HepG2 (cell line): ENCODE measurements at regions not wholly inside any gene's neighbourhood (a gene's known extent, or its start where the extent isn't known, plus 50 kb on each side); places are given as distances from the start of the nearest gene placed in this dataset.

ENCODE experiments used
- ATAC-seq: fragments of 200-7000 bp; cut with Tn5 transposase; 3 replicates; pipeline ENCODE4 v1.9.1; 2020; ENCODE audit warnings: mild to moderate bottlenecking, moderate library complexity
- BruUV-seq: library from RNA; stranded (reverse); fragments of 400-500 nt; replicated peaks from 2 replicates; lab custom pipeline; 2021; lab: Mats Ljungman, UMichigan
- CTCF ChIA-PET: fragments of 300-600 bp; formaldehyde crosslinking; extraction: SDS; loops from one replicate; lab custom pipeline; 2021; ENCODE audit warnings: low total read pairs, inconsistent platforms, low intra/inter-chr PET ratio; lab: Yijun Ruan, JAX
- POLR2A ChIA-PET: fragments of 350-600 bp; sonication (Branson Sonifier 250); formaldehyde crosslinking; loops from one replicate; lab custom pipeline; 2020; ENCODE audit warnings: antibody characterized with exemption, inconsistent platforms; lab: Yijun Ruan, JAX
- DNase-seq: peaks from one replicate; pipeline ENCODE4 v3.0.0-alpha.2; 2015; ENCODE audit warnings: low spot score
- FAIRE-seq: peaks from 3 replicates; lab custom pipeline; 2011; peaks lifted over from hg19 to GRCh38; lab: Jason Lieb, UNC
- H2AFZ ChIP-seq: one replicate; pipeline ENCODE4 v1.6.1; 2011; ENCODE audit warnings: low read length, inconsistent platforms
- H3K27ac ChIP-seq: fragments of 300-600 bp; 3 replicates; pipeline ENCODE4 v1.8.0; 2011; ENCODE audit warnings: mixed run types, mild to moderate bottlenecking, mixed read lengths, low read length, inconsistent platforms; ENCODE audit not compliant: insufficient read depth; ENCODE audit errors: extremely low read length
- H3K27me3 ChIP-seq, 2 experiments: fragments of 200-600 bp in 1 of 2; 2 replicates in 1 of 2; 3 replicates in 1 of 2; pipeline versions ENCODE4 v1.6.0 to v1.8.0; 2011; ENCODE audit warnings: low read length in 2 of 2, mild to moderate bottlenecking in 2 of 2, moderate library complexity in 2 of 2, inconsistent platforms in 1 of 2; ENCODE audit not compliant: insufficient read depth in 2 of 2, control insufficient read depth in 1 of 2
- H3K36me3 ChIP-seq, 2 experiments: fragments of 200-600 bp in 1 of 2; replicated peaks in 1 of 2; 2 replicates in 1 of 2; 3 replicates in 1 of 2; pipeline versions ENCODE4 v1.5.1 to v1.8.0; 2011; ENCODE audit warnings: low read length in 2 of 2, inconsistent platforms in 1 of 2; ENCODE audit not compliant: insufficient read depth in 2 of 2, control insufficient read depth in 1 of 2
- H3K4me1 ChIP-seq: 2 replicates; pipeline ENCODE4 v1.5.1; 2012; ENCODE audit warnings: low read length, inconsistent platforms; ENCODE audit not compliant: insufficient read depth
- H3K4me2 ChIP-seq: 2 replicates; pipeline ENCODE4 v1.6.0; 2011; ENCODE audit warnings: low read depth, low read length, inconsistent platforms
- H3K4me3 ChIP-seq, 3 experiments: fragments of 200-600 bp in 1 of 3; sonication (generic), shearing (Covaris generic) in 1 of 3; replicated peaks in 1 of 3; 2 replicates each; pipeline ENCODE4 v1.5.1; 2011 to 2016; ENCODE audit warnings: low read length in 3 of 3, inconsistent platforms in 2 of 3, low read depth in 2 of 3, mild to moderate bottlenecking in 2 of 3, control low read depth in 1 of 3, mixed read lengths in 1 of 3; ENCODE audit not compliant: insufficient read depth in 1 of 3
- H3K79me2 ChIP-seq: one replicate; pipeline ENCODE4 v1.6.1; 2011; ENCODE audit warnings: low read length, inconsistent platforms; ENCODE audit not compliant: insufficient read depth
- H3K9ac ChIP-seq: 2 replicates; pipeline ENCODE4 v1.6.0; 2011; ENCODE audit warnings: mild to moderate bottlenecking, low read depth, low read length, inconsistent platforms; ENCODE audit not compliant: insufficient read depth
- H3K9me3 ChIP-seq: 2 replicates; pipeline ENCODE4 v1.5.1; 2012; ENCODE audit warnings: mild to moderate bottlenecking, low read length
- H4K20me1 ChIP-seq: 2 replicates; pipeline ENCODE4 v1.6.0; 2011; ENCODE audit warnings: inconsistent platforms, mild to moderate bottlenecking, low read length, moderate library complexity; ENCODE audit not compliant: insufficient read depth
- IKZF4 ChIP-seq: sonication (generic); formaldehyde crosslinking; IDR thresholded peaks from 2 replicates; pipeline ENCODE4 v1.5.1; 2020; ENCODE audit warnings: borderline replicate concordance, mild to moderate bottlenecking, low read depth, missing genetic modification reagents; ENCODE audit errors: not compliant biosample characterization
- NFE2L2 ChIP-seq: fragments of 150-350 bp; IDR thresholded peaks from 2 replicates; pipeline ENCODE4 v1.6.1; 2014; ENCODE audit warnings: low read length
- RARG ChIP-seq: sonication (generic); formaldehyde crosslinking; IDR thresholded peaks from 2 replicates; pipeline ENCODE4 v1.4.0; 2020; ENCODE audit warnings: low read depth, mild to moderate bottlenecking, missing genetic modification reagents
- SNAPC2 ChIP-seq: sonication (generic); formaldehyde crosslinking; IDR thresholded peaks from 2 replicates; pipeline ENCODE4 v1.8.1; 2022; ENCODE audit warnings: mild to moderate bottlenecking, missing genetic modification reagents
- TSC22D2 ChIP-seq: sonication (generic); formaldehyde crosslinking; IDR thresholded peaks from 2 replicates; pipeline ENCODE4 v1.5.1; 2020; ENCODE audit warnings: missing genetic modification reagents, mild to moderate bottlenecking, borderline replicate concordance
- ZNF10 ChIP-seq: sonication (generic); formaldehyde crosslinking; IDR thresholded peaks from 2 replicates; pipeline ENCODE4 v1.4.0; 2020; ENCODE audit warnings: mild to moderate bottlenecking, low read depth, missing genetic modification reagents, borderline replicate concordance
- ZNF274 ChIP-seq: sonication (generic); formaldehyde crosslinking; IDR thresholded peaks from 2 replicates; pipeline ENCODE4 v1.5.1; 2020; ENCODE audit warnings: mild to moderate bottlenecking, missing genetic modification reagents
- ZNF678 ChIP-seq: sonication (generic); formaldehyde crosslinking; IDR thresholded peaks from 2 replicates; pipeline ENCODE4 v1.4.0; 2020; ENCODE audit warnings: mild to moderate bottlenecking, missing genetic modification reagents
- ZNF850 ChIP-seq: sonication (generic); formaldehyde crosslinking; conservative IDR thresholded peaks from 2 replicates; pipeline ENCODE4 v1.9.0; 2021; ENCODE audit warnings: mild to moderate bottlenecking, missing genetic modification reagents
- WGBS: methylation state at CpG from one replicate; pipeline ENCODE4 v1.1.6; 2017; ENCODE audit warnings: low lambda C conversion rate; 5-methylcytosine and 5-hydroxymethylcytosine counted together
- in situ Hi-C: cut with HindIII; loops from 2 replicates; pipeline ENCODE4 v1.10.0; 2017; ENCODE audit warnings: low pct_unique_long_range_greater_than_20kb; ENCODE audit not compliant: extremely low pct_ligation_motif_present
- intact Hi-C: fragments of 100-400 bp; cut with micrococcal nuclease; formaldehyde crosslinking; loops from one replicate; pipeline ENCODE4 v1.10.0; 2022; ENCODE audit not compliant: unreplicated experiment
- TF ChIP-seq, protein P1 (sequence below): sonication (generic); formaldehyde crosslinking; IDR thresholded peaks from 2 replicates; pipeline ENCODE4 v1.4.0; 2020; ENCODE audit warnings: mild to moderate bottlenecking, missing genetic modification reagents
- TF ChIP-seq, protein P2 (sequence below): IDR thresholded peaks from 2 replicates; pipeline ENCODE4 v1.4.0; 2020; ENCODE audit warnings: mild to moderate bottlenecking, missing genetic modification reagents

DNA sequence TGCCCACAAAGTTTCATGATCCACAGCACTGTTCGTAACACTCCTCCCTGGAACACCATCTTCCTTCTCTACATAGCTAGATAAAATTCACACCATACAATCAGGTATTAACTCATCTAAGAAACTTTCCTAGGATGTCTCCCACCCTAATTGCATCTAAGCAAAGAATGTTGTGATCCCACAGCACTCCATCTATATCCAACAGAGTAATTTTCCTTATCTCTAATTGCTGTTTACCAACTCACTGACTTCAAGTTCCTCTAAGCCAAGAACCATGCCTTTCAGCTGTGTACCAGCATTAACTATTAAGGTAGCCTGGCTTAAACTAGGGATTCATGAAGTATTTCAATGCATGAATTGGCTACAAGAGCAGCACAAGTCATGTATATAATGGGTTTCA is 114.2 kb downstream of the SIPA1L2 start (continued):
- TF ChIP-seq, protein P1, sequence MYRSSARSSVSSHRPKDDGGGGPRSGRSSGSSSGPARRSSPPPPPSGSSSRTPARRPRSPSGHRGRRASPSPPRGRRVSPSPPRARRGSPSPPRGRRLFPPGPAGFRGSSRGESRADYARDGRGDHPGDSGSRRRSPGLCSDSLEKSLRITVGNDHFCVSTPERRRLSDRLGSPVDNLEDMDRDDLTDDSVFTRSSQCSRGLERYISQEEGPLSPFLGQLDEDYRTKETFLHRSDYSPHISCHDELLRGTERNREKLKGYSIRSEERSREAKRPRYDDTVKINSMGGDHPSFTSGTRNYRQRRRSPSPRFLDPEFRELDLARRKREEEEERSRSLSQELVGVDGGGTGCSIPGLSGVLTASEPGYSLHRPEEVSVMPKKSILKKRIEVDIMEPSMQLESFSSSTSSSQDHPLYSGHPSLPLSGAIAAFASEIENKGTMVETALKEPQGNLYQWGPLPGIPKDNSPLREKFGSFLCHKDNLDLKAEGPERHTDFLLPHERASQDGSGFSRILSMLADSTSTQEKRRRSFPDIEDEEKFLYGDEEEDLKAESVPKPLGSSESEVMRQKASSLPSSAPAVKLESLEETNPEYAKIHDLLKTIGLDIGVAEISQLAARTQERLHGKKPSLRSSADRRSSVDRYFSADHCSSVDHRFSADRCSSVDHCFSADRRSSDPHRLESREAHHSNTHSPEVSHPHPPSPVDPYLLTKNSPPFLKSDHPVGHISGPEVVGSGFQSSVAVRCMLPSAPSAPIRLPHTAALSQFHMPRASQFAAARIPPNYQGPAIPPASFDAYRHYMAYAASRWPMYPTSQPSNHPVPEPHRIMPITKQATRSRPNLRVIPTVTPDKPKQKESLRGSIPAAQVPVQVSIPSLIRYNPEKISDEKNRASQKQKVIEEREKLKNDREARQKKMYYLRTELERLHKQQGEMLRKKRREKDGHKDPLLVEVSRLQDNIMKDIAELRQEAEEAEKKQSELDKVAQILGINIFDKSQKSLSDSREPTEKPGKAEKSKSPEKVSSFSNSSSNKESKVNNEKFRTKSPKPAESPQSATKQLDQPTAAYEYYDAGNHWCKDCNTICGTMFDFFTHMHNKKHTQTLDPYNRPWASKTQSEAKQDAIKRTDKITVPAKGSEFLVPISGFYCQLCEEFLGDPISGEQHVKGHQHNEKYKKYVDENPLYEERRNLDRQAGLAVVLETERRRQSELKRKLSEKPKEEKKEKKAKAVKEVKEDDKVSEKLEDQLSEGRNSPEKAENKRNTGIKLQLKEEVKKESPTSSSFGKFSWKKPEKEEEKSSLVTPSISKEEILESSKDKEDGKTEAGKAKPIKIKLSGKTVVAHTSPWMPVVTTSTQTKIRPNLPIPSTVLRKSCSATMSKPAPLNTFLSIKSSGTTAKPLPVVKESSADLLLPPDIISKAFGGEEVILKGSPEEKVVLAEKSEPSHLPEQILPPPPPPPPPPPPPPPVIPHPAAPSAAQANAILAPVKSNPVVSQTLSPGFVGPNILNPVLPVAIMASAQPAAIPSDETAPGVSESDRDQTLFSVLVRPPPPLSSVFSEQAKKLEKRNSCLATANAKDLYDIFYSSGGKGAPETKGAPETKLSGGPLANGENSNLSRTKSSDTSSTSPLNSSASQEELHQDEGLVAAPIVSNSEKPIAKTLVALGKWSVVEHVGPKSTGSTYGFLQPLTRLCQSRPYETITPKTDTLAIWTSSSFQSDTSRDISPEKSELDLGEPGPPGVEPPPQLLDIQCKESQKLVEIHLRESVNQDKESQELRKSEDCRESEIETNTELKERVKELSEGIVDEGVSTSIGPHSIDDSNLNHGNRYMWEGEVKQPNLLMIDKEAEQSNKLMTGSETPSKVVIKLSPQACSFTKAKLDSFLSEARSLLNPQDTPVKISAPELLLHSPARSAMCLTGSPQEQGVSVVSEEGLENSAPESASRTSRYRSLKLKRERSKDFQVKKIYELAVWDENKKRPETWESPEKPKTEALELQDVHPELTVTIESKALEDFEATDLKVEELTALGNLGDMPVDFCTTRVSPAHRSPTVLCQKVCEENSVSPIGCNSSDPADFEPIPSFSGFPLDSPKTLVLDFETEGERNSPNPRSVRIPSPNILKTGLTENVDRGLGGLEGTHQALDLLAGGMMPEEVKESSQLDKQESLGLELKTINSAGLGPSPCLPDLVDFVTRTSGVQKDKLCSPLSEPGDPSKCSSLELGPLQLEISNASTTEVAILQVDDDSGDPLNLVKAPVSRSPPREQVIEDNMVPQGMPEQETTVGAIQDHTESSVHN (CRISPR knock-in tag): no peak

- Histone ChIP-seq H3K27me3 (peaks cover 0 to 7% of the 10 kb centered on the region in 2 experiments; a peak in 1 of 5 replicates), H3K9me3 (no peaks in the 10 kb centered on the region), H3K36me3 (no peaks in the 10 kb centered on the region), H3K79me2 (no peaks in the 10 kb centered on the region), H3K4me2 (no peak overlapping the region), H3K4me1 (no peaks in the 10 kb centered on the region), H2AFZ (no peak overlapping the region), H4K20me1 (no peaks in the 10 kb centered on the region), H3K9ac (no peak overlapping the region), H3K27ac (no peak overlapping the region), H3K4me3 (no peak overlapping the region)
- ChIA-PET CTCF (no interaction called here), POLR2A (no interaction called here)
- WGBS: 28% methylated on average over 5 of the region's 5 CpGs
- BruUV-seq: no TSS peak
- intact Hi-C loops: no loop called here
- FAIRE-seq (no peak), ATAC-seq (no peak), DNase-seq (no peak)
- in situ Hi-C loops: no loop called here
- TF ChIP-seq ZNF678 (CRISPR knock-in tag): no peak
- no peak for TF ChIP-seq SNAPC2 (CRISPR knock-in tag)
- TF ChIP-seq, protein P2, sequence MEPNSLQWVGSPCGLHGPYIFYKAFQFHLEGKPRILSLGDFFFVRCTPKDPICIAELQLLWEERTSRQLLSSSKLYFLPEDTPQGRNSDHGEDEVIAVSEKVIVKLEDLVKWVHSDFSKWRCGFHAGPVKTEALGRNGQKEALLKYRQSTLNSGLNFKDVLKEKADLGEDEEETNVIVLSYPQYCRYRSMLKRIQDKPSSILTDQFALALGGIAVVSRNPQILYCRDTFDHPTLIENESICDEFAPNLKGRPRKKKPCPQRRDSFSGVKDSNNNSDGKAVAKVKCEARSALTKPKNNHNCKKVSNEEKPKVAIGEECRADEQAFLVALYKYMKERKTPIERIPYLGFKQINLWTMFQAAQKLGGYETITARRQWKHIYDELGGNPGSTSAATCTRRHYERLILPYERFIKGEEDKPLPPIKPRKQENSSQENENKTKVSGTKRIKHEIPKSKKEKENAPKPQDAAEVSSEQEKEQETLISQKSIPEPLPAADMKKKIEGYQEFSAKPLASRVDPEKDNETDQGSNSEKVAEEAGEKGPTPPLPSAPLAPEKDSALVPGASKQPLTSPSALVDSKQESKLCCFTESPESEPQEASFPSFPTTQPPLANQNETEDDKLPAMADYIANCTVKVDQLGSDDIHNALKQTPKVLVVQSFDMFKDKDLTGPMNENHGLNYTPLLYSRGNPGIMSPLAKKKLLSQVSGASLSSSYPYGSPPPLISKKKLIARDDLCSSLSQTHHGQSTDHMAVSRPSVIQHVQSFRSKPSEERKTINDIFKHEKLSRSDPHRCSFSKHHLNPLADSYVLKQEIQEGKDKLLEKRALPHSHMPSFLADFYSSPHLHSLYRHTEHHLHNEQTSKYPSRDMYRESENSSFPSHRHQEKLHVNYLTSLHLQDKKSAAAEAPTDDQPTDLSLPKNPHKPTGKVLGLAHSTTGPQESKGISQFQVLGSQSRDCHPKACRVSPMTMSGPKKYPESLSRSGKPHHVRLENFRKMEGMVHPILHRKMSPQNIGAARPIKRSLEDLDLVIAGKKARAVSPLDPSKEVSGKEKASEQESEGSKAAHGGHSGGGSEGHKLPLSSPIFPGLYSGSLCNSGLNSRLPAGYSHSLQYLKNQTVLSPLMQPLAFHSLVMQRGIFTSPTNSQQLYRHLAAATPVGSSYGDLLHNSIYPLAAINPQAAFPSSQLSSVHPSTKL (CRISPR knock-in tag): no peak
- TF ChIP-seq ZNF274: no peak
- TF ChIP-seq ZNF850 (CRISPR knock-in tag): no peak
- TF ChIP-seq TSC22D2 (CRISPR knock-in tag): no peak
- TF ChIP-seq RARG (CRISPR knock-in tag): no peak
- no peak for TF ChIP-seq ZNF10 (CRISPR knock-in tag)
- no peak for TF ChIP-seq NFE2L2
- no peak for TF ChIP-seq IKZF4 (CRISPR knock-in tag)
Observed at GRCh38 chr1:232512712-232513111, 117.2 kb downstream of the SIPA1L2 start.
